ENCODE measurements at regions not wholly inside any gene's neighbourhood (a gene's known extent, or its start where the extent isn't known, plus 50 kb on each side); places are given as distances from the start of the nearest gene placed in this dataset.

DNA sequence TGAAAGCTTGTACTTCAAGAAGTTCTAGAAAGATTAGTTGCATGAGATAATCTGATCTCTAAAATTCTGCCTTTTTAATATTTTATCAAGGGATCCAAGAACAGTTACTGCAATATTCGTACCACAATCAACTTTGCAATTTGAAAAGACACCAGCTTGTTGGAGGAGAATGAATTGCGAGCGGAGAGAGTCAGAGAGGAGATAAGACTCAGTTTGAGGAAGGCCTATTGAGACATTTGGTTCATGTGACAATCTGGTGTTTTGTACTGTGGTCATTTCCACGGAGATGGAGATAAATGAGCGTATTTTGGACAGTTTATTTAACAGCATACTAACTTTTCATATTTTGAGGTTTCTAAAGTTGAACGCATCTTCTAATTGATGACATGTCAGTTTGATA is 1276.0 kb downstream of the EFNB2 start:
- DNase-seq = no peak

DNA sequence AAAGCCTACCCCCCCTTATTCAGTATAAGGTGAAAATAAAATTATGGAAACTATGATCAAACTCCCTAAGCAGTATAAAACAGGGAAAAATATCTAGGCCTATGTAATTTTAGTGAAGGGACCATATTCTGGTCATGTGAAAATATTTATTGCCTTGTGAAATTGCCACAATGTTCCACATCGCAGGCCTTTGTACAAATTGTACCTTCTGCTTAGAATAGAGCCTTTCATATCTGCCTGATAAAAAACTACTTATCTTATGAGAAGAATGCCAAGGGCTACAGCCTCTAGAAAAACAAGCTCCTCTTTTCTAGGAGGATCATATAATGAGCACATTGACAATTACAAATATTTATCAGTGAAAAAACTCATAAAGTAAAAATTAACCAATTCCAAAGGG is 1280.0 kb downstream of the EFNB2 start:
- DNase-seq = no peak

DNA sequence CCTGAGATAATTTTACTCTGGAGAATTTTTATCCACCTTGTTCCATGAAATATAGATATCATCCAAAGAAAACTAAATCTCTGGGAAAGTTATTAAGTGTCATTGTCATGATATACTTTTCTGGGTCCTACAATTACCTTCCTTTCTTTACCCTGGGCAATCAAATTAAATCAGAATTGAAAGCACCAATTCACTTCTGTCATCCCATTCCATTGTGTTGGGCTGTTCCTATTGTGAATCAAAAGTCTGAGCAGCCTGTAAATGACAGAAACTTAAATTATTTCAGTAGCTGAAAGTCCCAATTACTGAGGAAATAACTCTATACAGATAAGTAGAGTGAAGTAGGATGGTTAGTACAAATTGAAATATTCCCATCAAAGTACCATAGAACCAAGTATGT is 1284.2 kb downstream of the EFNB2 start:
- DNase-seq = no peak

DNA sequence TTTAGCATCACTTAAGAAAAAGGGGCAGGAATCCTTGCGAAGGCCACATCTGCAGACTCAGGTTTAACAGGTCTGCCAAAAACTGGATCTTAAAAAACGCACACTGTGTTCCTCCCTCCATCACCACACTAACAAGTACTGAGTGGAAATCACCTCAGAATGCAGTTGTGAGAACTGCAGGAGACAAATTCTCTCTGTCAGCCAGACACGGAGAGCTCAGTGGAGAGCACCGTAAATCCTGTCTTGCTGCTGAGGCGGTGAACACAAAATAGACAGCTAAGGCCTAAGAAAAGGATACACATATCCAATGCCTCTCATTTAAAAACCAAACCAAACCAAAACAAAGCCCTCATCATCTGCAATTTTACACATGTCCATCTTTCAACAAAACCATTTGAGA is 1287.6 kb downstream of the EFNB2 start:
- DNase-seq = no peak

DNA sequence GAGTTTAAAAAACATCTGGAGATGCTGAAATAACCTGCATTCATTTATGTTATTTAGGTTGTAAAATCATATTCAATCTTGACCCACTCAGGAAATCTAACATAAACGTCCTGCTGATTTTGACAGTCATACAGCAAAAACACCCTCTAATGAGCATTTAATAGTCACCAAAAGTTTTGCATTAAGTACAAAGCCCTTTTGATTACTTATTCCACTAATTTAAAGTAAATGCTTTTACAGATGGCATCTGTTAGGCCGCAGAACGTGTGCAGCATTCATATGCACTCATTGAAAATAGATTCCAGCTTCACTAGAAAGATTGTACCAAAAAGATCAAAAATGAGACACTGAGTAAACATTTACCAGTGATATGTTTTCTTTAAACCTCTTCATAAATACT is 1295.1 kb downstream of the EFNB2 start:
- DNase-seq = no peak

DNA sequence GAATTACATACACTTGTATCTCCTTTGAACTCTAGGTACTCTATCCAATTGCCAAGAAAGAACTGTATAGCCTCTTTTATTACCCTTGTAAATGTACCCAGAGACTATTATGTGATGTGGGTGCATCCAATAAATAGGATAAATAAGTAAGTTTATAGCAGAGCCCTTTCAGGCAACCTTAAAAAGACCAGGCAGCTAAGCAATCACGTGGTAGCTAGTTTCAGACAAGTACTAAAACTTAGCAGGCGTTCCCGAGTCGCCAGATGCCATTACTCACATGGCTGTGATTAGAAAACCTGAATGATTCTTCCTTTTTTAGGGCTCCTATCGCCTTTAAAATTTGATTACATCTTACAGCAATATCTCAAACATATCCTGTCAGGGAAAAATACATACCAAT is 1303.0 kb downstream of the EFNB2 start:
- DNase-seq = no peak

DNA sequence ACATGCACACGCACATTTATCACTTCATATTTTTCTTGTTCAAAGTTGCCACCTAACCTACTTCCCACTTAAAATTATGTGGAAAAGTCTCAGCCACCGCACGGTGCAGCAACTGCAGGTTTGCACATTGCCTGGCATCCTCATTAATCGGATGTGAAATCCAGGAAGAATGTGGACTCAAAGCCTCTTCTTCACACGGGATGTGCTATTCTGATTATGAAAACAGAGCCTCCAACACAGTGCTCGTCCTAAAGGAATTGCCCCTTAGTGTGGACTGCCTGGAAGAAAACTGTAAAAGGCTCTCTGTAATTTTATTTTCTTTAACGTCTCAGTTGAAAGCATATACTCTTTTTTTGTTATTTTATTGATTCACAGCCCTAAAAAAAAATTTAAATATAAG is 1303.5 kb downstream of the EFNB2 start:
- DNase-seq = no peak

DNA sequence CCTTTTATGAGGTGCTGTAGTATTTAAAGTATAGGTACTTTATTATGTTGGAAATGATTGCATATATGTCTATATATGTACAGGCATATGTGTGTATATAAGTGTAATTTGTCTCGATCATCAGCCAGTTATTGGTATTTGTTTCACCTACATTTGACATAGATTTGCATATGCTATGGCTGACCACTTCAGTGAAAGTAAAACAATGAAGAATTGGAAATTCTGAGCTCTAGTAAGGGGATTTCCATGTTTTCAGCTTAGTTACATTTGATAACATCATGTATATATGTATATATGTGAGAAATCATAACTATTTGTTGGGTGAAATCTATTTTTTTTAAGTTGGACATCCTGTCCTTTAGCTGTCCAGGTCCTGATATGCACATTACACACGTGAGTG is 1303.9 kb downstream of the EFNB2 start:
- DNase-seq = no peak

DNA sequence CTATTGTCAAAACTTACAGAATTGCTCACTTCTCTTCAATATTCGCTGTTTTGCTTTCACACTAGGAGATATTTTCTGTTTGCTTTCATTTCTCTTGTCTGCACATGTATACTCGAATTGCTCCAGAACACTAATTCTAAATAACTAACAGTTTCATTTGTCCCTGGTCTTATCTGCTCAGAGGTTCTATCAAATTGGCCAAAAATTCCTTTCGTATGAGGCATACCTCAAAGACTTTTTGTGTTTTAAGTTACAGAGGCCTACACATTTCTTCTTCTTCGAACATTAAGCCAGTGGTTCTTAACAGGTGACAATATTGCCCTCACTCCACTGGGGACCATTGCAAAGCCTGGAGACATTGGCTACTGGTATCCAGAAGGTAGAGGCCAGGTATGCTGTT is 1314.6 kb downstream of the EFNB2 start:
- DNase-seq = no peak

DNA sequence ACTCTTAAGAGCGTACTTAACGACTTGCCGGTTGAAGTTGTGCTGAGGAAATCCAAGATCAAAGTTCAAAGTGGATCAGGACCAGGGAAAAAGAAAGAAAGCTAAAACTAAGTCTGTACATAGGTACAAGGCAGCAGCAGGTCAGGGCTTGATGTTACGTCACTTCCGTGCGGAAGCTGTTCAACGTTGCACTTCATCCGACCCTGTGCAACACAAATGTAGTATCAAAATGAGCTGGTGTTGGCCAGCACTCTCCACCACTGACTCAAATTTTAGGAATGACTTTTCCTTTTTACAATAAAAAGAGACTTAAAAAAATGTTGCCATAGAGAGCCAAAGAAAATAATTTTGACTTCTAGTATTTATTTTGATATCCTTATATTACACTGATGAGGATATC is 1315.4 kb downstream of the EFNB2 start:
- DNase-seq = no peak

DNA sequence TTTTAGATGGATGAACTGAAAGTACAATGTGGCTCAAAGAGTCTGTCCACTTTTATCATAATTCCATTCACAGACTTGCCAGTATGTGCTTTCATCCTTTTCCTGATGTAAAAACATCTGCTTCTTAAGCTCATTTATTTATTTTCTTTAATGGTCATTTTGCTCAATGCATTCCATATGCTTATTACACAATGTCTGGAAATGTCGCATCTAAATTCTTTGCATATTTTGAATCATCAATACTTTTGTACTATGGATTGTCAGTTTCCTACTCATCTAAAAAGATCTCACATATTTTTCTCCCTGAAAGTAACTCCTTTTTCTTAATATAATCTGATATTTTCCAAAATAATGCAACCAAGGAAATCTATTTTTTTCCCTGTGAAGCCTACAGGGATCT is 1315.8 kb downstream of the EFNB2 start:
- no peak for DNase-seq

DNA sequence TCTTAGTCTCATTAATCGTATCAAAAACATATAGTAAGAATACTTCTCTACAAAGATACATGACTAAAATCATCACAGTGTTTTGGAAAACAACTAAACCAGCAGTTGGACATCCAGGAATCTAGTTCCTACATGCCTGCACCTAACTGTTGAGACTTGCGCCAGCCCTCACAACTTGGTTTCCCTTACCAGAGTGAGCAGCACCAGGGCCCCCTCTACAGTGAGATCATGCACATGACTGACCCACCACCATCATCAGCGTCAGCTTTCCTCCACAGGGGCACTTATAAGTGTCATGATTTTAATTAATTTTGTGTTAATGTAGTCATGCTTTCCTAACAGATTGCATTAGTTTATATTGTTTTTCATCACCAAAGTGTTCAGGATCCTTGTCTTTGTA is 1322.0 kb downstream of the EFNB2 start:
- no peak for DNase-seq

DNA sequence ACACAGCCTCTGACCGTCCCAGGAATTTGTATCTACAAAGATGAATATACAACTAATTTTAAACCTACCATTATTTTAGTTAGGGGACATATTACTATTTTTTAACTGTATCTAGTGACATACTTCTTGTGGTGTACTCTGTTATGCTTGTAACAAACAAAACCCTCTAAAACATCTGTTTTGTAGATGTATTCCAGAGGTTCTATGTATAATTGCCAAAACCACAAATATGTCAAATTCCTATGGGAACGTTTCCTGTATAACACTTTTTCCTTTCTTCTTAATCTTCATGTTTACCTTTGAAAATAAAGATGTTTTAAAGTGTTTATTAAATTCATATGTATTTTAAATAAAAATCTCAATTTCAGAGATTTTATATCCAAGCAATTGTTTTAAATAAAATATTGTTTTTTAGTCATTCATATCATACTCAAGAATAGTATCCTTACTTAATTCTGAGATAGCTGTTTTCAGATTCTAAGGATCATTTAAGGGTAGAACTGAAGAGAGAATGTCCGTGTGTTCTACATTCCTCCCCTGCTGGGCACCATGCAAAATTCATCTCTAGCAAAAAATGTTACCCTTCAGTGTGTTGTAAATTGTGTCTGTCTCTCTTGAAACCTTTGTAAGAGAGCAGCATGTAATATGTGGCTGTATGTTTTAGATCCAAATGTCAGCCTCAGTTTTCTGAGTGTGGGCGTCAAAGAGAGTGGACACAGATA is 1327.7 kb downstream of the EFNB2 start:
- no peak for DNase-seq

DNA sequence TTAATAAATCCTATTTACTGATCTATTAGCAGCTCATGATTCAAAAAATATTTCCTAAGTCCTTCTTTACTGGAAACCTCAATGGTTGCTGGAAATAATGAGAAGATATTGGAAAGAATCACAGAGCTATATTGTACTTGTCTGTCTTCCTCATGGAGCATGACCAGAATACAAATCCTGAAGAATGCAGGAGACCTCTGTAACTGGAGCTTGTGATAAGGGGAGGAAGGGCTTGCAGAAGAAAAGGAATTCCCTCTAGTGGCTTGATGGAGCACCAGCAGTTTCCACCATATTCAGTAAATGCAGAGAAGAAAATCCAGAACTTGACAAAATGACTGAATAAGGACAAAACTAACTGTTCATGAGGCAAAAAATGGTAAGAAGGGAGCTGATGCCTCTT is 1333.1 kb downstream of the EFNB2 start:
- DNase-seq = no peak

DNA sequence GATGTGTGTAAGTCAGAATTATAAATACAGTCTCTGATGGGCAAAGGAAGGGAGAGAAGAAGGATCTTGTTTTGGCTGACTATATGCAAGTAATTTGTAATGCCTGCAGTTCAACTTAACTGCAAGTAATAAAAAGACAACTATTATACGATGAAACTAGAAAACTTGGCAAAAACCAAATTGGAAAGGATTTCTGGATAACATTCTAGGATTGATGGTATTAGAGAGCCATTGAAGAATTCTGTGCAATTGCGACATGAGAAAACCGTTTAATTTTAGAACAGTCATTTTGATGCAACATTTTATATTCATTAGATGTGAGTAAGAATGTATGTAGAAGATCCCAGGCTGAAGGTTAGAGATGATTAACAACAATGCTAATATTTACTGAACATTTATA is 1334.1 kb downstream of the EFNB2 start:
- DNase-seq = no peak

DNA sequence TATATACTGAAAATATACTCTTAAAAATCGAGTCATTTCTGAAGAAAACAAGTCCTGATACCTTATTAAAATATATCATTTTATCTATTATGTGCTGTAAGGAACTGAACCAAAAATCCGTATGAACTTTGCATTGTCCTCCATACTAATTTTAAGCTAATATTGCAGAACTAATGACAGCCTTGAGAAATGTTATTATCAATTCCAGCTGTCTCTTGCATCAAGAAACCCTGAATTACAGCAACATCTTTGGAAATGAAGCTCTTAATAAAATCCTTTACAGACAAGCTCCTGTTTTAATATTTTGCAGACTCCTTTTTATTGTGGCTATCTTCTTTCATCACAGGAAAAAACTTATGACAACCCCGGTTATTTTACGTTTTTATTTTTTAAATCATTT is 1335.3 kb downstream of the EFNB2 start:
- DNase-seq = no peak

DNA sequence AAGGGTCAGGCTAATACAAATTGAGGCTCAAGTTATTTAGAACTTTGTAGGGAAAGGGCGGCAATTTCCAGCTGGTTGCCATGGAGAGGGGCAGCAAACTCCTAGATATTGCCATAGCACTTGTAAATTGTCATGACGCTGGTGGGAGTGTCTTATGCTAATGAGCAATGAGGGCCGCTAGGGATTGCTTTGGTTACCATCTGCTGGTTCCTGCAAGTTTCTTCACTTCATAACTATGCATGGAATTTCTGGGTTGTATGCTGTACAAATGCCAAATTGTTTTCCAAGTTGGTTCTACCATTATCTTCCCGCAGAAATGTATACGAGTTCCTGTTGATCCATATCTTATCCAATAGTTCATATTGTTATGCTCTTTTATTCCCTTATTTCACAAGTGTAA is 1339.4 kb downstream of the EFNB2 start:
- DNase-seq = no peak

DNA sequence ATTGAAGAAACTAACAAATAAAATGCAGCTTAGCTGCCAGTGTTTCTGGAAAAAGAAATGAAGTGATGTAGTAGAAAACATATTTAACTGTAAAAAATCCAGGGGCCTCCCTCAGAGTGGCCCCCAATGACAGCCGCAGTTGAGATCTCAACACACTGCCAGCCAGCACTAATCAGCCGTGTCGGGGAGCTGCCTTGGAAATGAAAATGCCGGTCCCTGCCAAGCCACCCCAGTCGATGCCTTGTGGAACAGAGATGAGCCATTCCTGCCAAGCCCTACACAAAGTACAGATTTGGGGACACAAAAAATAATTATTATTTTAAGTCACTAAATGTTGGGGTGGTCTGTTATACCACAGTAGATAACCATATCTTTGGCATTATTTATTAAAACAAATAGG is 1342.4 kb downstream of the EFNB2 start:
- no peak for DNase-seq

DNA sequence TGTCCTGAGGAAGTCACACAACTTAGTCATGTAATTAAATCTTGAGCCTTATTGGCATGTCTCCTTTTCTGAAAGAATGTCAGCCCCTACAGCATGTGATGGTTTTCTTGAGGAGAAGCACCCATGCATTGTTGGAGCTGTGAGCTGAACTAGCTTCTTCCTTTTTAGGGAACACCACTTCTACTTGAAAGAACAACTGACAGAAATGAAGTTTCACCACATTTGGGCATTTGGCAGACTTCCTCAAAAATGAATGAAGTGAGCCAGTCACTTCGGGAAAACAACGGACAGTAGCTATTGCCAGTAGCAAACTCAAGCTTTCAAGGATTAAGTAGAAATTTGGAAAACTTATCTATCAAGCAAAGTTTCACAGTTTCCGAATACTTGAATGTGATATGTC is 1351.3 kb downstream of the EFNB2 start:
- DNase-seq = no peak

DNA sequence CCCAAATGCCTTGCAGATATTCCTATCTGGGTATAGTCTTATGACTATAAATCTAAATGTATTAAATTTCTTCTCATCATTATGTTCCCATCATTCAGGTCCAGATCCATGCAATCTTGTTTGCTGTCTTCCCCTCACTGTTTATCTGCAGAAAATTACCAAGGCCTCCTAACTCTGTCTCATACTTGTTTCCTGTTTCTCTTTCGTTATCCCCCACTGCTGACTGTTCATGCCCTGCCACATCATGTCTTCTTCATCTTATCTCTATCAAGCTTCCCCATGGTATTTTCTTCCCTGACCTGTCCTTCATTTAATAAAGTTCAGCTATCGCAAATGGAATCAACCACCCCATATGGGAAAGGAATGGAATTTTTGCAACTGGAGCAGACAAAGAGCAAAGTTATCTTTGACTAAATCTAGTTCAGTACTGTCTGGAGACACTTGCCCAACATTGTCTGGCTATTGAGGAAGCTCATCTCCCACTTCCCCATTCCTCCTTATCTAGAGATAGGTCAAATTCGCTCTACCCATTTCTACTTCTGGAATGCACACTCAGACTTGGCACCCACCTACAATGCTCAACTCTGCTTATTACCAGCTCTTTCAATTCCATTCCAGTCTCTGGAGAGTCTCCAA is 1358.1 kb downstream of the EFNB2 start:
- no peak for DNase-seq

DNA sequence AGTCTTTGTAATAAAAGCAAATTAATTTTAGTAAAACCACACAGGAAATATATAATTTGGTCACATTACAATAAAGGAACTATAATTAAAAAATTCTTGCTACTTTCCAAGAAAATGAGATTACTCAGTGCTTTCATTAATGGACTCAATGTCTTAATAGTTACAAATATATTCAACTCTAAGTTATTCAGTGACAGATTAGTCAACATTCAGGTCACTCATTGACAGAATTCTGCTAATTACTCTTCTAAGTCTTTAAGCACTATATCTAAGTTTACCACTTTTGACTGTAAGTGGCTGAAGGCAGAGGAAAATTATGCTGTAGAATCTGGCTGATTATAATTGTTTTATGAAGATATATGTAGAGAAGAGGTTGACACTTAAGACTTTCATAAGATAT is 1365.0 kb downstream of the EFNB2 start:
- no peak for DNase-seq

DNA sequence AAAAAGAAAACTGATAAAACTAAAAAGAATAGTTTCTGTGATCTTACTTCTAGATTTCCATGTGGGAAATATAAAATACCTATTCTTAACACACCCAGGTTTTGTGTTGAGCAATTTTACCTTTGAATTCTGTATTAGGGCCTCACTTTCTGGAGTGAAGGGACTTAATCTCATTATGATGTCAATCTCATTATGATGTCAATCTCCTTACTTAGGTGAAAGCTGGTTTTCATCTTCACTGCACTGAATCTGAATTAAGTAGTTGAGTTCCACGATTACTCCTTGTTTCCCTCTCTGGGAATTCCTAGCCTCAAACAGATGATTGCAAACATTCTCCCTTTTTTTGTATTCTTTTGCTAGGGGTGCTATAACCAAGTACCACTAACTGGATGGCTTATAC is 1367.2 kb downstream of the EFNB2 start:
- no peak for DNase-seq

DNA sequence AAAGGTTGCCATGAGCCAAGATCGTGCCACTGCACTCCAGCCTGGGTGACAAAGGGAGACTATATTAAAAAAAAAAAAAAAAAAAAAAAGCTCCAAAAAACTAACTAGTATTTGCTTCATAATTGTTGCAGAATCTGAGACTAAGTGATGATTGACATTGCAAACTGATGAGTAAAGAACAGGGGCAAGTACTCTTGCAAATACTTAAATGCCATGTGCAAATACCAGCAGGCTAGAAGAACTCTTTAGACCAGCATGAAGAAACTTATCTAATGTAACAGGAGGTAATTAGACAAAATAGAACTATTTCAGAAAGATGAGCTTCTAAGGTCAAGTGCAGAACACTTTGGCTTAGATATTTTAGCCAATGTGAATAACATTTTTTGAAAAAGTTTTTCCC is 1368.1 kb downstream of the EFNB2 start:
- DNase-seq = no peak

DNA sequence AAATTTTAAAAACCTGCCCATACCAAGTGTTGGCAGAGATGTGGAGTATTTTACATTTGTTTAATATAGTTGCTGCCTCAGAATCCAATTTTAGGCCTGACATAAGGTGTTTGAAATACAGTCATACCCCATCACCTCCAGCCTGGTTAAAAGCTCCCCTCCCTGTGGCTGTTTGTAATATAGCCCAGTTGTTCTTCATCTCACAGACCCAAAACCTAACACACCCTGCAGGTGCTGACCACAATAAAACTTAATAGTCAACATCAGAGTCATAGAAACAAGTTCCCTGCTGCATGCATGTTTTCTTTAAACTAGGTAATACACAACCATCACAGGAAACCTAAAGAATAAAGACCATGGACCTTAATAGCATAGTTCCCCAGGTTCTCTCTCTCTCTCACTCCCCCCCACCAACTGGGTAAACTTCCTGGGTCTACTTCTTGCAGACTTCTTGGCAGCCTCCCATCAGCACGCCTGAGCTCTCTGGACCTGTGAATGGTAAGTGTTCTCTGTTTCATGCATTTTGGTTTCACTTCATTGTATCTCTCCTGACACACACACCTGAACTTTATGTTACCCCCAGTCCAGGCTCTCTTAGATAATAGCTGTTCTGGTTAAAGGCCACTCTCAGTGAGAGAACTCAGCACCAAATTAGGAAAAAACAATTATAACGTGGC is 1369.9 kb downstream of the EFNB2 start:
- no peak for DNase-seq

DNA sequence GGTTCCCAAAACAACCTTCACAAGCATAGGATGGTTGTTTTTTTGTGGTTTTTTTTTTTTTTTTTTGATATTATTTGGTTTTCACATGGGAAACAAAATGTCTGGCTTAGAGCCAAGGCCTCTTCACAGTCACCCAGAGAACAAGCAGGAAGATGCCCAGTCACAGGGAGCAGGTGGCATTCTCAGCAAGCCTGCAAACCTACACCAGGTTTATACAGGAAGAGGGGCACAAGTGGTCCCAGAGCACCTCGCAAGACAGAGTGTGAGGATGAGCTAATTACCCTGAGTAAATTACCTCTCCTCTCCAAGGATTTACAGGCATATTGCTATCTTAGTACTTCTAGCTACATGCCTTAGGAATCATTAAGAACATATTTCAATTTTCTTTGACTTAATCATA is 1375.6 kb downstream of the EFNB2 start:
- DNase-seq = peak; percentile 80

All from NCI-H1105 (cell line).